Mesenchymal stem cell (in vitro differentiated cells and primary cell): ENCODE measurements at regions not wholly inside any gene's neighbourhood (a gene's known extent, or its start where the extent isn't known, plus 50 kb on each side); places are given as distances from the start of the nearest gene placed in this dataset.

Experiments used
- DNase-seq: peaks from one replicate; pipeline ENCODE4 v3.0.0-alpha.2; 2013
- H2AFZ ChIP-seq: one replicate; pipeline ENCODE4 v1.6.1; 2013; ENCODE audit warnings: low read depth, mild to moderate bottlenecking, control low read depth, inconsistent platforms, low read length, moderate library complexity
- H2AK5ac ChIP-seq: 2 replicates; pipeline ENCODE4 v1.6.1; 2013; ENCODE audit warnings: low read length, moderate library complexity, mild to moderate bottlenecking, inconsistent platforms; ENCODE audit not compliant: severe bottlenecking
- H2BK120ac ChIP-seq: one replicate; pipeline ENCODE4 v1.6.1; 2013; ENCODE audit warnings: low read depth, mild to moderate bottlenecking, inconsistent platforms, low read length, moderate library complexity
- H2BK12ac ChIP-seq, 2 experiments: one replicate each; pipeline ENCODE4 v1.6.1; 2013; ENCODE audit warnings: inconsistent platforms in 2 of 2, low read length in 2 of 2, mild to moderate bottlenecking in 2 of 2, moderate library complexity in 2 of 2, control low read depth in 1 of 2
- H2BK15ac ChIP-seq: one replicate; pipeline ENCODE4 v1.6.1; 2013; ENCODE audit warnings: mild to moderate bottlenecking, low read depth, inconsistent platforms; ENCODE audit not compliant: poor library complexity, severe bottlenecking
- H2BK5ac ChIP-seq: 2 replicates; pipeline ENCODE4 v1.6.1; 2013; ENCODE audit warnings: low read depth, mild to moderate bottlenecking, low read length, control low read depth, inconsistent platforms; ENCODE audit not compliant: poor library complexity, severe bottlenecking
- H3K14ac ChIP-seq, 2 experiments: one replicate each; pipeline ENCODE4 v1.6.1; 2013; ENCODE audit warnings: inconsistent platforms in 2 of 2, low read length in 2 of 2, control low read depth in 1 of 2, mild to moderate bottlenecking in 1 of 2, moderate library complexity in 1 of 2
- H3K18ac ChIP-seq, 2 experiments: one replicate each; pipeline ENCODE4 v1.6.1; 2013; ENCODE audit warnings: inconsistent platforms in 2 of 2, low read length in 2 of 2, control low read depth in 1 of 2, low read depth in 1 of 2, mild to moderate bottlenecking in 1 of 2
- H3K23ac ChIP-seq, 2 experiments: one replicate each; pipeline ENCODE4 v1.6.1; 2013; ENCODE audit warnings: inconsistent platforms in 2 of 2, low read length in 2 of 2, mild to moderate bottlenecking in 2 of 2, moderate library complexity in 2 of 2, control low read depth in 1 of 2
- H3K27ac ChIP-seq: 2 replicates; pipeline ENCODE4 v1.5.1; 2013; ENCODE audit warnings: mild to moderate bottlenecking, moderate library complexity, low read length, control low read depth, inconsistent platforms; ENCODE audit not compliant: poor library complexity, severe bottlenecking
- H3K27me3 ChIP-seq, 2 experiments: 2 replicates each; pipeline versions ENCODE4 v1.6.1 to v1.7.0; 2013; ENCODE audit warnings: low read length in 2 of 2, mild to moderate bottlenecking in 2 of 2, moderate library complexity in 2 of 2, control low read depth in 1 of 2, inconsistent platforms in 1 of 2; ENCODE audit not compliant: control insufficient read depth in 1 of 2, insufficient read depth in 1 of 2
- H3K36me3 ChIP-seq, 2 experiments: 2 replicates each; pipeline versions ENCODE4 v1.6.1 to v1.7.0; 2013; ENCODE audit warnings: low read length in 2 of 2, control low read depth in 1 of 2, inconsistent platforms in 1 of 2, low read depth in 1 of 2, mild to moderate bottlenecking in 1 of 2; ENCODE audit not compliant: insufficient read depth in 2 of 2, control insufficient read depth in 1 of 2
- H3K4ac ChIP-seq, 2 experiments: one replicate each; pipeline ENCODE4 v1.6.1; 2013; ENCODE audit warnings: inconsistent platforms in 2 of 2, low read length in 2 of 2, mild to moderate bottlenecking in 2 of 2, moderate library complexity in 2 of 2, control low read depth in 1 of 2, low read depth in 1 of 2
- H3K4me1 ChIP-seq: 2 replicates; pipeline ENCODE4 v1.6.1; 2013; ENCODE audit warnings: low read depth, low read length, control low read depth; ENCODE audit not compliant: control insufficient read depth, insufficient read depth
- H3K4me2 ChIP-seq: 2 replicates; pipeline ENCODE4 v1.6.1; 2013; ENCODE audit warnings: low read length, mild to moderate bottlenecking, inconsistent platforms; ENCODE audit not compliant: poor library complexity, severe bottlenecking
- H3K4me3 ChIP-seq, 2 experiments: 2 replicates each; pipeline versions ENCODE4 v1.5.1 to v1.7.0; 2013; ENCODE audit warnings: low read length in 2 of 2, mild to moderate bottlenecking in 2 of 2, control low read depth in 1 of 2, low read depth in 1 of 2; ENCODE audit not compliant: insufficient read depth in 1 of 2
- H3K79me1 ChIP-seq: replicated peaks from 2 replicates; pipeline ENCODE4 v1.6.1; 2013; ENCODE audit warnings: mild to moderate bottlenecking, control low read depth, low read length, inconsistent platforms; ENCODE audit not compliant: poor library complexity, severe bottlenecking
- H3K9ac ChIP-seq: 2 replicates; pipeline ENCODE4 v1.7.0; 2013; ENCODE audit warnings: mild to moderate bottlenecking, low read length, moderate library complexity
- H3K9me3 ChIP-seq: 2 replicates; pipeline ENCODE4 v1.7.0; 2013; ENCODE audit warnings: mild to moderate bottlenecking, low read length; ENCODE audit not compliant: control insufficient read depth
- H4K8ac ChIP-seq: one replicate; pipeline ENCODE4 v1.6.1; 2013; ENCODE audit warnings: inconsistent platforms, mild to moderate bottlenecking, low read length, moderate library complexity
- H4K91ac ChIP-seq: one replicate; pipeline ENCODE4 v1.6.1; 2013; ENCODE audit warnings: mild to moderate bottlenecking, low read length, inconsistent platforms
- WGBS: methylation state at CpG from one replicate; pipeline ENCODE4 v1.1.7; 2013; ENCODE audit warnings: mixed read lengths; 5-methylcytosine and 5-hydroxymethylcytosine counted together

- Histone ChIP-seq H3K9ac (no peak overlapping the region), H3K23ac (no peak overlapping the region), H3K4me1 (no peaks in the 10 kb centered on the region), H2BK5ac (no peak overlapping the region), H3K14ac (no peak overlapping the region), H3K27ac (no peak overlapping the region), H2AK5ac (no peak overlapping the region), H2BK15ac (no peak overlapping the region), H3K4ac (no peak overlapping the region), H2BK120ac (no peak overlapping the region), H2BK12ac (no peak overlapping the region), H3K36me3 (no peaks in the 10 kb centered on the region), H3K27me3 (no peaks in the 10 kb centered on the region), H3K4me2 (no peak overlapping the region), H4K91ac (no peak overlapping the region), H3K9me3 (no peaks in the 10 kb centered on the region), H2AFZ (no peak overlapping the region), H3K4me3 (no peak overlapping the region), H3K18ac (no peak overlapping the region), H4K8ac (no peak overlapping the region), H3K79me1 (no peaks in the 10 kb centered on the region)
- DNase-seq: no peak
- 91% methylated on average over 1 of the region's 1 CpG for WGBS
Observed at GRCh38 chr18:45227001-45227742, 388.1 kb upstream of the SLC14A2 start.

DNA sequence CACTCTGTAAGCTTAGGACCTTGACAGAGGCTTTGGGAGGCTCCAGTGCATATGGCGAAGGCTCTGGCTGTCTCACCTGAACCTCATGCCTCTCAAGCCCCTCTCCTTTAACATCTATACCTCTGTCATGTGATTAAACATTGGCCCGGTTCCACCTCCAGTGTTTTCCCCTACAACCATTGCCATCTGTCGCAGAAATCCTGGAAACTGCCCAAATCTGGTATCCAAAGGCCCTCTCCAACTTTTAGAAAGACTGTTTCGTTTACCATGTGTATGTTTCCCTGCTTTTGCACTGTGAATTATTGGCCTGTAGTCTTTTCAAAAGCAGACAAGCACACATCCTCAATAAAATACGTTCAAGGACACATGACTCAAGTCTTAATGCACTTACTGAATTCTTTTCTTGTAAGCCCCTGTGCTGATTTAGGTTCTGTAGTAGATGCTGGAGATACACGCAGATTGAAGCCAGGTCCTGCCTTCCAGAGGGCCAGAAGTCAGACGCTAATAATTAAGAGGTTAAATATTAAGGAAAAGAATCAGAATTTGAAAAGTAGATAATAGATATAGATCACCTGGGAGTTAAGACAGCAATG is 386.4 kb upstream of the SLC14A2 start:
- Histone ChIP-seq H2BK120ac (no peak overlapping the region), H3K18ac (no peak overlapping the region), H4K91ac (no peak overlapping the region), H3K4me2 (no peak overlapping the region), H3K4me1 (no peaks in the 10 kb centered on the region), H2AK5ac (no peak overlapping the region), H3K23ac (no peak overlapping the region), H3K27me3 (no peaks in the 10 kb centered on the region), H4K8ac (no peak overlapping the region), H2BK15ac (no peak overlapping the region), H3K36me3 (no peaks in the 10 kb centered on the region), H3K27ac (no peak overlapping the region), H3K9me3 (no peaks in the 10 kb centered on the region), H3K4ac (no peak overlapping the region), H3K14ac (no peak overlapping the region), H3K4me3 (no peak overlapping the region), H3K9ac (no peak overlapping the region), H2AFZ (no peak overlapping the region), H2BK12ac (no peak overlapping the region), H2BK5ac (no peak overlapping the region), H3K79me1 (no peaks in the 10 kb centered on the region)
- no peak for DNase-seq
- WGBS: 77% methylated on average over 6 of the region's 7 CpGs

DNA sequence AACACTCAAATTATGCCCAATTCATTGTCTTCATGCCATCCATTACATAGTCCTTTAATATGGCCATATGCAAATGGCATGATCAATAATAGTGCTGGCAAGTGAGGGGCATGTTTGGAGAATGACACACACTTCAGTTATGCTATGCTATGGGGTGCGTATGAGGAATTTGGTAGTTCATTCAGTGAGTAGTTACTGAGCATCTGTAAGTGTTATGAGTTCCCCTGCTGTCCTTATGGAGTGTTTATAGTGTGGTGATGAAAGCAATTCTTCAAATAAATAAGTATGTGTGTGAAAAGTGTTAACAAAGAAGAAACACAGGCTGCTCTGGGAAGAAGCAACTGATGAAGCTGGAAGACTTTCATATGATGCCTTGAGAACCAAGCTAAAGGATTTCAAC is 383.7 kb upstream of the SLC14A2 start:
- Histone ChIP-seq H3K4me1 (no peaks in the 10 kb centered on the region), H3K4ac (no peak overlapping the region), H3K4me3 (no peak overlapping the region), H2BK12ac (no peak overlapping the region), H3K27me3 (no peaks in the 10 kb centered on the region), H3K27ac (no peak overlapping the region), H3K14ac (no peak overlapping the region), H3K18ac (no peak overlapping the region), H3K23ac (no peak overlapping the region), H3K4me2 (no peak overlapping the region), H4K91ac (no peak overlapping the region), H3K79me1 (no peaks in the 10 kb centered on the region), H3K9me3 (no peaks in the 10 kb centered on the region), H2BK120ac (no peak overlapping the region), H4K8ac (no peak overlapping the region), H3K36me3 (no peaks in the 10 kb centered on the region), H2BK5ac (no peak overlapping the region), H2AK5ac (no peak overlapping the region), H2BK15ac (no peak overlapping the region), H3K9ac (no peak overlapping the region), H2AFZ (no peak overlapping the region)
- WGBS: 26% methylated on average over 1 of the region's 1 CpG
- DNase-seq: no peak

DNA sequence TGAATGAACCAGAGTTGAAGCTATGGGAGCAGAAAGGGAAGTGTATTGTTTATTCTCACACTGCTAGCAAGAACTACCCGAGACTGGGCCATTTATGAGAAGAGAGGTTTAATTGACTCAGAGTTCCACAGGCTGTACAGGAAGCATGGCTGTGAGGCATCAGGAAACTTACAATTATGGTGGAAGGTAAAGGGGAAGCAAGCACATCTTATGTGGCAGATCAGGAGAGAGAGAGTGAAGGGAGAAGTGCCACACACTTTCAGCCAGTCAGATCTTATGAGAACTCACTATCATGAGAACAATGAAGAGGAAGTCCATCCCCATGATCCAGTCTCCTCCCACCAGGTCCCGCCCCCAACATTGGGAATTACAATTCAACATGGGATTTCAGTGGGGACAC is 383.2 kb upstream of the SLC14A2 start:
- Histone ChIP-seq H3K23ac (no peak overlapping the region), H4K8ac (no peak overlapping the region), H2BK12ac (no peak overlapping the region), H3K14ac (no peak overlapping the region), H2BK5ac (no peak overlapping the region), H2AK5ac (no peak overlapping the region), H3K9ac (no peak overlapping the region), H2AFZ (no peak overlapping the region), H2BK120ac (no peak overlapping the region), H3K79me1 (no peaks in the 10 kb centered on the region), H3K36me3 (no peaks in the 10 kb centered on the region), H3K27me3 (no peaks in the 10 kb centered on the region), H2BK15ac (no peak overlapping the region), H3K4ac (no peak overlapping the region), H3K18ac (no peak overlapping the region), H3K27ac (no peak overlapping the region), H4K91ac (no peak overlapping the region), H3K4me3 (no peak overlapping the region), H3K4me1 (no peaks in the 10 kb centered on the region), H3K4me2 (no peak overlapping the region), H3K9me3 (no peaks in the 10 kb centered on the region)
- WGBS: 19% methylated on average over 1 of the region's 2 CpGs
- no peak for DNase-seq
